CD14-positive monocyte (primary cell): ENCODE measurements at regions not wholly inside any gene's neighbourhood (a gene's known extent, or its start where the extent isn't known, plus 50 kb on each side); places are given as distances from the start of the nearest gene placed in this dataset.

Experiments
- DNase-seq, 3 donors: peaks; one replicate each; pipeline ENCODE4 v3.0.0-alpha.2; 2011 to 2022
- H2AFZ ChIP-seq: 2 replicates; pipeline ENCODE4 v1.6.0; 2012; ENCODE audit warnings: mild to moderate bottlenecking, low read depth, low read length, inconsistent platforms; ENCODE audit not compliant: insufficient read depth, poor library complexity, severe bottlenecking
- H3K27ac ChIP-seq, 2 donors: 1 replicate in 1 of 2; 2 replicates in 1 of 2; pipeline ENCODE4 v1.5.1; 2012 to 2013; ENCODE audit warnings: low read length in 2 of 2, control low read depth in 1 of 2, inconsistent platforms in 1 of 2, low read depth in 1 of 2, mild to moderate bottlenecking in 1 of 2
- H3K27me3 ChIP-seq, 2 donors: one replicate each; pipeline versions ENCODE4 v1.6.0 to v1.6.1; 2011 to 2013; ENCODE audit warnings: low read length in 2 of 2; ENCODE audit not compliant: control insufficient read depth in 2 of 2, insufficient read depth in 2 of 2
- H3K36me3 ChIP-seq, 2 donors: replicated peaks in 1 of 2; 1 replicate in 1 of 2; 2 replicates in 1 of 2; pipeline versions ENCODE4 v1.5.1 to v1.6.1; 2012 to 2013; ENCODE audit warnings: low read length in 2 of 2, control low read depth in 1 of 2, inconsistent platforms in 1 of 2, mild to moderate bottlenecking in 1 of 2; ENCODE audit not compliant: insufficient read depth in 2 of 2, control insufficient read depth in 1 of 2
- H3K4me1 ChIP-seq, 2 donors: 1 replicate in 1 of 2; 2 replicates in 1 of 2; pipeline versions ENCODE4 v1.5.1 to v1.6.1; 2012 to 2013; ENCODE audit warnings: low read length in 2 of 2, control low read depth in 1 of 2, inconsistent platforms in 1 of 2, mild to moderate bottlenecking in 1 of 2, moderate library complexity in 1 of 2; ENCODE audit not compliant: insufficient read depth in 2 of 2, control insufficient read depth in 1 of 2
- H3K4me2 ChIP-seq: replicated peaks from 2 replicates; pipeline ENCODE3; 2012; ENCODE audit warnings: low read length, moderate library complexity, mild to moderate bottlenecking; ENCODE audit not compliant: poor library complexity, severe bottlenecking; ENCODE audit errors: extremely low read depth
- H3K4me3 ChIP-seq, 3 experiments: fragments of 200-600 bp in 1 of 3; sonication (generic) in 1 of 3; replicated peaks in 1 of 3; 1 replicate in 2 of 3; 2 replicates in 1 of 3; pipeline ENCODE4 v1.5.1; 2011 to 2013; ENCODE audit warnings: low read length in 3 of 3, mild to moderate bottlenecking in 3 of 3, control low read depth in 2 of 3, low read depth in 2 of 3, inconsistent platforms in 1 of 3, moderate library complexity in 1 of 3
- H3K79me2 ChIP-seq: 2 replicates; pipeline ENCODE4 v1.6.0; 2012; ENCODE audit warnings: mild to moderate bottlenecking, control low read depth, inconsistent platforms, low read length, moderate library complexity; ENCODE audit not compliant: insufficient read depth
- H3K9ac ChIP-seq: 2 replicates; pipeline ENCODE4 v1.6.0; 2017; ENCODE audit warnings: low read length, mild to moderate bottlenecking; ENCODE audit not compliant: insufficient read depth, poor library complexity, severe bottlenecking
- H3K9me3 ChIP-seq, 2 donors: replicated peaks in 1 of 2; 1 replicate in 1 of 2; 2 replicates in 1 of 2; pipeline versions ENCODE4 v1.5.1 to v1.6.1; 2012 to 2013; ENCODE audit warnings: low read length in 2 of 2, control low read depth in 1 of 2; ENCODE audit not compliant: control insufficient read depth in 1 of 2, insufficient read depth in 1 of 2
- H4K20me1 ChIP-seq: 2 replicates; pipeline ENCODE4 v1.6.0; 2012; ENCODE audit warnings: mild to moderate bottlenecking, low read length, control low read depth, moderate library complexity; ENCODE audit not compliant: insufficient read depth
- H3K27ac Mint-ChIP-seq, 7 donors: one replicate each; pipeline ENCODE4 v1.8.0; 2020; ENCODE audit warnings: mild to moderate bottlenecking in 7 of 7, mixed read lengths in 7 of 7, moderate library complexity in 6 of 7, inconsistent platforms in 2 of 7
- H3K27me3 Mint-ChIP-seq, 3 donors: one replicate each; pipeline ENCODE4 v1.8.0; 2021 to 2022; ENCODE audit warnings: low read depth in 3 of 3, mild to moderate bottlenecking in 3 of 3, mixed read lengths in 3 of 3, moderate library complexity in 3 of 3, inconsistent platforms in 1 of 3
- H3K36me3 Mint-ChIP-seq, 2 donors: one replicate each; pipeline ENCODE4 v1.8.0; 2020; ENCODE audit warnings: mixed read lengths in 2 of 2, inconsistent platforms in 1 of 2, mild to moderate bottlenecking in 1 of 2
- H3K4me1 Mint-ChIP-seq: one replicate; pipeline ENCODE4 v1.8.0; 2020; ENCODE audit warnings: mild to moderate bottlenecking, mixed read lengths
- H3K4me3 Mint-ChIP-seq, 2 donors: one replicate each; pipeline ENCODE4 v1.8.0; 2020; ENCODE audit warnings: mild to moderate bottlenecking in 2 of 2, mixed read lengths in 2 of 2, moderate library complexity in 1 of 2
- H3K9me3 Mint-ChIP-seq, 7 donors: one replicate each; pipeline ENCODE4 v1.8.0; 2020 to 2022; ENCODE audit warnings: mixed read lengths in 7 of 7, mild to moderate bottlenecking in 6 of 7, moderate library complexity in 6 of 7, inconsistent platforms in 2 of 7
- CTCF ChIP-seq: fragments of 200-600 bp; IDR thresholded peaks from one replicate; pipeline ENCODE4 v1.8.0; 2022; ENCODE audit warnings: antibody characterized with exemption, mild to moderate bottlenecking
- WGBS: methylation state at CpG from one replicate; pipeline ENCODE4 v1.1.5; 2013; ENCODE audit warnings: missing lambda C conversion rate; ENCODE audit not compliant: insufficient coverage; 5-methylcytosine and 5-hydroxymethylcytosine counted together
- intact Hi-C, 2 donors: fragments of 100-400 bp; cut with micrococcal nuclease; formaldehyde crosslinking; loops; one replicate each; pipeline versions ENCODE4 v1.15.0 to v1.15.1; 2023

- no peak overlapping the region for H3K4me3 ChIP-seq
- H3K27me3 ChIP-seq = no peaks in the 10 kb centered on the region
- intact Hi-C loops = no loop called here
- Mint-ChIP-seq H3K4me1 (no peaks in the 10 kb centered on the region), H3K4me3 (no peak overlapping the region), H3K27me3 (peaks cover 0 to 1% (median 0%) of the 10 kb centered on the region in 3 donors), H3K27ac (no peak overlapping the region), H3K9me3 (peaks cover 14 to 36% (median 23%) of the 10 kb centered on the region in 7 donors), H3K36me3 (no peaks in the 10 kb centered on the region)
- no peak for DNase-seq
- H3K9ac ChIP-seq = no peak overlapping the region
- no peaks in the 10 kb centered on the region for H4K20me1 ChIP-seq
- no peak overlapping the region for H2AFZ ChIP-seq
- H3K9me3 ChIP-seq = peaks cover 6 to 10% of the 10 kb centered on the region in 2 donors
- H3K4me1 ChIP-seq = no peaks in the 10 kb centered on the region
- WGBS = no CpG with 5 or more reads among the region's 3 CpGs
- no peaks in the 10 kb centered on the region for H3K36me3 ChIP-seq
- no peak for TF ChIP-seq CTCF
- H3K79me2 ChIP-seq = no peaks in the 10 kb centered on the region
- H3K27ac ChIP-seq = no peak overlapping the region
- H3K4me2 ChIP-seq = no peak overlapping the region
These were observed 78.9 kb upstream of the COP1 start for GRCh38 chr1:176285996-176286395.

DNA sequence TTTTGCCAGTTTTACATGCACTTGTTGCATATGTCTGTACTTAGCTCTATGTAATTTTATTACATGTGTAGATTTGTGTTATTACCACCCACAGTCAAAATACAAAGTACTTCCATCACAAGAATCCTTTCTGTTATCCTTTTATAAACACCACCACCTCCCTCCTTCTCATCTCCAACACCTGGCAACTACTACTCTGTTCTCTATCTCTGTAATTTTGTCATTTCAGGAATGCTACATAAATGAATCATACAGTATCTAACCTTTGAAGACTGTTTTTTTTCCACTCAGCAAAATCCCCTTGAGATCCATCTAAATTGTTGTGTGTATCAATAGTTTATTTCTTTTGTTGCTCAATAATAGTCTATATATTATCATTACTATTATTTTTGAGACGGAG lies 64.5 kb upstream of the COP1 start:
- H3K27me3 Mint-ChIP-seq = peaks cover 0 to 2% (median 0%) of the 10 kb centered on the region in 3 donors
- H3K27ac ChIP-seq = no peak overlapping the region
- no peak for DNase-seq
- no peaks in the 10 kb centered on the region for H3K36me3 Mint-ChIP-seq
- H3K4me1 Mint-ChIP-seq = no peaks in the 10 kb centered on the region
- H3K4me1 ChIP-seq = no peaks in the 10 kb centered on the region
- H3K9me3 Mint-ChIP-seq = peaks cover 0 to 14% (median 5%) of the 10 kb centered on the region in 7 donors
- no peak overlapping the region for H3K4me2 ChIP-seq
- no peak overlapping the region for H3K9ac ChIP-seq
- H3K9me3 ChIP-seq = peaks cover under 1 to 10% of the 10 kb centered on the region in 2 donors
- no peaks in the 10 kb centered on the region for H3K79me2 ChIP-seq
- no peaks in the 10 kb centered on the region for H3K27me3 ChIP-seq
- WGBS = no CpG with 5 or more reads among the region's 1 CpG
- H4K20me1 ChIP-seq = no peaks in the 10 kb centered on the region
- H2AFZ ChIP-seq = no peak overlapping the region
- peak overlapping the region in 1 of 7 donors; percentile 62 for H3K27ac Mint-ChIP-seq
- H3K4me3 ChIP-seq = no peak overlapping the region
- intact Hi-C loops = no loop called here
- no peak overlapping the region for H3K4me3 Mint-ChIP-seq
- TF ChIP-seq CTCF = no peak
- H3K36me3 ChIP-seq = no peaks in the 10 kb centered on the region
